ENCODE measurements at regions not wholly inside any gene's neighbourhood (a gene's known extent, or its start where the extent isn't known, plus 50 kb on each side); places are given as distances from the start of the nearest gene placed in this dataset.

DNA sequence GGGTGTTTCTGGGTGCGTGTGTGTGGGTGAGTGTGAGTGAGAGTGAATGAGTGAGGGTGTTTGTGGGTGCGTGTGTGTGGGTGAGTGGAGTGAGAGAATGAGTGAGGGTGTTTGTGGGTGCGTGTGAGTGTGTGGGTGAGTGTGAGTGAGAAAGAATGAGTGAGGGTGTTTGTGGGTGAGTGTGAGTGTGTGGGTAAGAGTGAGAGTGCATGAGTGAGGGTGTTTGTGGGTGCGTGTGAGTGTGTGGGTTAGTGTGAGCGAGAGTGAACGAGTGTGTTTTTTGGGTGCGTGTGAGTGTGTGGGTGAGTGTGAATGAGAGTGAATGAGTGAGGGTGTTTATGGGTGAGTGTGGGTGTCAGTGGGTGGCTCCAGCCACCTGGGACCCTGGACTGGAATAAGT, 1676.1 kb upstream of the TENM3 start:
- no peak for DNase-seq (ENCODE audit: low spot score)

- no peak for DNase-seq (ENCODE audit: low spot score)
Measured at GRCh38 chr4:180571516-180572055, 1671.6 kb upstream of the TENM3 start.

GRCh38 chr4:180578175-180578574, 1665.0 kb upstream of the TENM3 start:
- no peak for DNase-seq (ENCODE audit: low spot score)

GRCh38 chr4:180581061-180581460, 1662.1 kb upstream of the TENM3 start:
- DNase-seq (ENCODE audit: low spot score) = no peak

- DNase-seq (ENCODE audit: low spot score) = no peak
Measured at GRCh38 chr4:180587379-180587778, 1655.8 kb upstream of the TENM3 start.

GRCh38 chr4:180589575-180589974, 1653.6 kb upstream of the TENM3 start:
- DNase-seq (ENCODE audit: low spot score) = no peak

GRCh38 chr4:180596888-180597483, 1646.2 kb upstream of the TENM3 start:
- no peak for DNase-seq (ENCODE audit: low spot score)

DNA sequence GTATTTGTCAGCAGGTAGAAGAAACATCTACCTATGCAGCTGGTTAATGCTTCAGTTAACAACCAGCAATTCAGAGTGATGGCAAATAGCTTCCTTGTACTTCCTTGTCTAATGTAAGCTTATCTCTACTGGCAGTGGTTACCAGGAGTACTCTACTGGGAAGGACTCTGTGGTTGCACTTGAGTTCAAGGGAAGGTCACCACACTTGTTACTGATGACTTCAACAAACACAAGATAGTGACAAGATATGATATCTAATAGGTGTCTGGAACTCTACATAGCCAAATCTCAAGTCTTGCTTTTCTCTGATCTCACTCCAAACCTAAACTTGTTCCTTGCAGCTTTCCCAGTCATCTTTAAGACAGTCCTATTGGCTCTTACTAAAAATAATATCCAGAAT, 1644.9 kb upstream of the TENM3 start:
- no peak for DNase-seq (ENCODE audit: low spot score)

DNA sequence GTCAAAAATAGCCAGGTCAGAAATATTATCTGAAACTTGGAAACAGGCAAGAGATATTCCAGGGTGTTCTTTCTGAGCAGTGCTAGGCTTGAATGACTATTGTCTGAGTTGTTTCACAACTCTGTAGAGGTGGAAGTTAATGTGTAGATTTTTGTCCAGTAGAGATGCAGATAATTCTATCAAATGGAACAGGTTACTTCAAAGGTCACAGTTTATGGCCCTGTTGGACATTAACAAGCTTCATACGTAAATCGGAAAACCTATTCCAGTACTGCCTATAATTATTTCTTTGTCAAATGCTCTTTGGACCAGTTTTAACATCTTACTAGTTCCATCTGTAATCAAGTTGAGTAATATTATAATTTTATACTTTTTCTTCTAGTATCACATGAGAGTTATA, 1639.4 kb upstream of the TENM3 start:
- no peak for DNase-seq (ENCODE audit: low spot score)

GRCh38 chr4:180610324-180610723, 1632.9 kb upstream of the TENM3 start:
- no peak for DNase-seq (ENCODE audit: low spot score)

GRCh38 chr4:180615746-180616145, 1627.5 kb upstream of the TENM3 start:
- no peak for DNase-seq (ENCODE audit: low spot score)

- no peak for DNase-seq (ENCODE audit: low spot score)
Measured at GRCh38 chr4:180617196-180617595, 1626.0 kb upstream of the TENM3 start.

- DNase-seq (ENCODE audit: low spot score) = no peak
Measured at GRCh38 chr4:180618396-180618795, 1624.8 kb upstream of the TENM3 start.

GRCh38 chr4:180619440-180619839, 1623.8 kb upstream of the TENM3 start:
- no peak for DNase-seq (ENCODE audit: low spot score)

- no peak for DNase-seq (ENCODE audit: low spot score)
Measured at GRCh38 chr4:180622254-180622653, 1620.9 kb upstream of the TENM3 start.

DNA sequence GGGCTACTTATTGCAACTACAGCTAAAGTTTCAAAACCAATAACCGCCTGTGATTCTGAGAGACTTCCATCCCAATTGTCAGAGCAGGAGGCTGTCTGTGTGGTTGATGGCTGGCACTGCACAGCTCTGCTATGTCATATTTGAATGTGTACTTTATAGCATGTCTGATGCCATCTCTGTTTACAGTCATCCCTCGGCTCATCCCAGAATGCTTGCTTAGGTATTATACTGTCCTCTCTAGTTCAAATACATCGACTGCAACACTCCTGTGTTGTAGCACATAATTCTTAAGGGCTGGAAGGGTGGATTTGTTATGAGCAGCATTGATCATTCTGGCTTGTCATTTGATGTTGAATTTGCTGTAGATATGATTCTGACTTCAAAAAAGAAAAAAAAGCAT, 1617.5 kb upstream of the TENM3 start:
- no peak for DNase-seq (ENCODE audit: low spot score)

DNA sequence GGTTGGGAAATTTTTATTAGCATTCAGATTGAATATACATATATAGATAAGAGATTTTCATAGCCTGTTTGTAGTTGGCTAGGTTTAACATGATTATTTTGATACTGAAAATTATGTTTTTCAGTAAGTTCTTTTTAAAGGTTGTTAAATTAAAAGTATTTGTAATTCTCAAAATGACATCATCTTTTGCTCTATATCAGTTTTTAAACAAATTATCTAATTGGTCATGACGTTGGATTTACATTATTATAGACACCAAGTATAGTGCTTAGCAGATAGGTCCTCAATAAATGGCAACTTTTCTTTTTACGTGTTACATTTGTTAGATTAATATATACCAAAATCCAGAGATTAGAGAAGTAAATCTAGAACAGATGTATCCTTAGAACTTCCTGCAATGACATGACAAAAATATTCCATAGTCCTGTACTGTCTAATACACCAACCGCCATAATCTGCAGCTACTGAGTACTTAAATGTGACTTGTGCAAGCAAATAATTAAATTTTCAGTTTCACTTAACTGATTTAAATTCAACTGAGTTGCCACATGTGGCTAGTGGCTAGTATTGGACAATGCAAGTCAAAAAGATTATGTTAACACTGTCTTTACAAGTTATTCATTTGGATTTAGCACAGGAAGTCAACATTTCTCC, 1613.1 kb upstream of the TENM3 start:
- DNase-seq (ENCODE audit: low spot score) = no peak

DNA sequence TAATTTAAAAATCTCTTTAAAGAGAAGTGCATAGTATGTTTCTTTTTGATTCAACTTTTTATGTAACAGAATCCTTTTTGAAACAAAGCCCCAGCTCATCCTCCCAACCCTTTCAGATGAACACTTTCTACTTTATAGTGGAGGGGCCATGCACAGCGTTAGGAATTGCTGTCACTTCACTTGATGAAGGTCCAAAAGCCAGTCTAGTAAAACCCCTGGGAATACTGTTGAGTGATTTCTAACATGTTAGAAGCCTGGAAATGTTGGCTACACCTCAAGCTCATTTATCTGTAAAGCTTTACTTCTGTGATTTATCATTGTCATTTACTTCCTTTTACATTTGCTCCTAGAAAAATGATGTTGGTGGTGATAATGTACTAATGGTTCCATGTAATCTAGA, 1608.9 kb upstream of the TENM3 start:
- DNase-seq (ENCODE audit: low spot score) = no peak

DNA sequence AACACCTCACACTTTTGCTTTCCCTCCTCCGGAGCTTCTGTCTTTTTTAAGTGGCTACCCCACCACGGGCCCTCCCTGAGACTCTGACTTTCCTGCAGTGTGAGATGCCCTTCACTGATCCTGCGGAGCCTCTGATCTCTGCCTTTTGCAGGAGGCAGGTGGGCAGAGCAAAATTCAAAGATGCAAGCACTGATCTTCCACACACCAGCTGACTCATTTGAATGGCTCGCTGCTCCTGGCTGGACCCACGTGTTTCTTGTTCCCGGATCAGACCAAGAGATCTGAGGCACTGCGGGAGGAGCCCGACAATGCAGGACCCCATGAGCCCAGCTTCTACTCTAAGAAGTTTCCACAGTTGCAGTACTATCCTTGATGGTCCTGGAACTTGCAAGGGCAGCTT, 1607.9 kb upstream of the TENM3 start:
- no peak for DNase-seq (ENCODE audit: low spot score)

GRCh38 chr4:180636696-180637404, 1606.4 kb upstream of the TENM3 start:
- DNase-seq (ENCODE audit: low spot score) = no peak

- no peak for DNase-seq (ENCODE audit: low spot score)
Measured at GRCh38 chr4:180637616-180638015, 1605.6 kb upstream of the TENM3 start.

GRCh38 chr4:180640193-180640592, 1603.0 kb upstream of the TENM3 start:
- DNase-seq (ENCODE audit: low spot score) = no peak

- DNase-seq (ENCODE audit: low spot score) = no peak
Measured at GRCh38 chr4:180641495-180641894, 1601.7 kb upstream of the TENM3 start.
